ENCODE measurements at regions not wholly inside any gene's neighbourhood (a gene's known extent, or its start where the extent isn't known, plus 50 kb on each side); places are given as distances from the start of the nearest gene placed in this dataset.

GRCh38 chr1:82453511-82454185 lies 652.9 kb downstream of the ADGRL2 start:
- Histone ChIP-seq H3K27me3 (ENCODE audit: control insufficient read depth, insufficient read depth, low read length) (no peaks in the 10 kb centered on the region), H3K27ac (ENCODE audit: low read length) (no peak overlapping the region), H3K36me3 (ENCODE audit: control insufficient read depth, insufficient read depth, low read length) (no peaks in the 10 kb centered on the region), H3K9me3 (replicated peaks; ENCODE audit: control insufficient read depth, low read depth, low read length) (peaks cover 9% of the 10 kb centered on the region), H3K4me3 (ENCODE audit: low read length) (no peak overlapping the region), H3K4me1 (ENCODE audit: control insufficient read depth, insufficient read depth, low read length) (no peaks in the 10 kb centered on the region)
- DNase-seq, result no peak
- WGBS (ENCODE audit: insufficient coverage), result no CpG with 5 or more reads among the region's 1 CpG

DNA sequence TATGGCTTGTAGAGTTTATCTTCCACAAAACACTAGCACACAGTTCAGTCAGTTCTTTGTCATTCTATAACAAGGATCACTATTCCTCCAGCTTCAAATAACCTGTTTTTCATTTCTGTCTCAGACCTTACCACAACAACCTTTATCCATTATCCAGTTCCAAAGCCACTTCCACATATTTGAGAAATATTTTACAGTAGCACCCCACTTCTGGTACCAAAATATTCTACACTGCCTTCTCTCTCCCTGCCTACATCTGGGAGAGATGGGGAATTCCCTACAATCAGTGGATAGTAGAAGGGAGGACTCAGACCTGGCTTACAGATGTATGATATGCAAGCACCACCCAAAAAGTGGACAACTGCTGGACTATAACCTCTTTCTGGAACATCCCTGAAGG lies 651.4 kb downstream of the ADGRL2 start:
- Histone ChIP-seq H3K4me1 (ENCODE audit: control insufficient read depth, insufficient read depth, low read length) (no peaks in the 10 kb centered on the region), H3K27me3 (ENCODE audit: control insufficient read depth, insufficient read depth, low read length) (no peaks in the 10 kb centered on the region), H3K4me3 (ENCODE audit: low read length) (no peak overlapping the region), H3K36me3 (ENCODE audit: control insufficient read depth, insufficient read depth, low read length) (no peaks in the 10 kb centered on the region), H3K9me3 (replicated peaks; ENCODE audit: control insufficient read depth, low read depth, low read length) (peaks cover 9% of the 10 kb centered on the region), H3K27ac (ENCODE audit: low read length) (no peak overlapping the region)
- no peak for DNase-seq

- H3K9me3 ChIP-seq (replicated peaks; ENCODE audit: control insufficient read depth, low read depth, low read length), result peaks cover 9% of the 10 kb centered on the region
- no peak overlapping the region for H3K27ac ChIP-seq (ENCODE audit: low read length)
- H3K36me3 ChIP-seq (ENCODE audit: control insufficient read depth, insufficient read depth, low read length), result no peaks in the 10 kb centered on the region
- no peak for DNase-seq
- H3K4me3 ChIP-seq (ENCODE audit: low read length), result no peak overlapping the region
- WGBS (ENCODE audit: insufficient coverage), result 84% methylated on average over 2 of the region's 2 CpGs
- H3K4me1 ChIP-seq (ENCODE audit: control insufficient read depth, insufficient read depth, low read length), result no peaks in the 10 kb centered on the region
- no peaks in the 10 kb centered on the region for H3K27me3 ChIP-seq (ENCODE audit: control insufficient read depth, insufficient read depth, low read length)
Observed at GRCh38 chr1:82451191-82451590, 650.5 kb downstream of the ADGRL2 start.

DNA sequence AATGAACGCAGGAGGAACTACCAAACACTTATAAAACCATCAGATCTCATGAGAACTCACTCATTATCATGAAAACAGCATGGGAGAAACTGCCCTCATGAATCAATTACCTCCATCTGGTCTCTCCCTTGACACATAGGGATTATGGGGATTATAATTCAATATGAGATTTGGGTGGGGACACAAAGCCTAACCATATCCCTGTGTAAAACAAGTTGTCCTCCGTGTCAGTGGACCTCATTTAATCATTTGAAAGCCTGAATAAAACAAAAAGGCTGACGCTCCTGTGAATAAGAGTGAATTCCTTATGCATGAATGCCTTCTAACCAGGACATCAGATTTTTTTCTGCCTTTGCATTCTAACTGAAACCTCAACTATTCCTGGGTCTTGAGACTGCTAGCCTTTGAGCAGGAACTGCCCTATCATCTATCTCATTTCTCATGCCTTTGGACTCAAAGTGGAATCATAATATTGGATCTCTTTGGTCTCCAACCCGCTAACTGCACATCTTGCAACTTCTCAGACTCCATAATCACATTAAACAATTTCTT lies 648.8 kb downstream of the ADGRL2 start:
- Histone ChIP-seq H3K4me3 (ENCODE audit: low read length) (no peak overlapping the region), H3K36me3 (ENCODE audit: control insufficient read depth, insufficient read depth, low read length) (no peaks in the 10 kb centered on the region), H3K27me3 (ENCODE audit: control insufficient read depth, insufficient read depth, low read length) (no peaks in the 10 kb centered on the region), H3K9me3 (replicated peaks; ENCODE audit: control insufficient read depth, low read depth, low read length) (peaks cover 9% of the 10 kb centered on the region), H3K27ac (ENCODE audit: low read length) (no peak overlapping the region), H3K4me1 (ENCODE audit: control insufficient read depth, insufficient read depth, low read length) (no peaks in the 10 kb centered on the region)
- WGBS (ENCODE audit: insufficient coverage), result 50% methylated on average over 2 of the region's 4 CpGs
- no peak for DNase-seq

- Histone ChIP-seq H3K36me3 (ENCODE audit: control insufficient read depth, insufficient read depth, low read length) (no peaks in the 10 kb centered on the region), H3K27ac (ENCODE audit: low read length) (no peak overlapping the region), H3K27me3 (ENCODE audit: control insufficient read depth, insufficient read depth, low read length) (no peaks in the 10 kb centered on the region), H3K9me3 (replicated peaks; ENCODE audit: control insufficient read depth, low read depth, low read length) (peaks cover under 1% of the 10 kb centered on the region), H3K4me3 (ENCODE audit: low read length) (no peak overlapping the region), H3K4me1 (ENCODE audit: control insufficient read depth, insufficient read depth, low read length) (no peaks in the 10 kb centered on the region)
- DNase-seq, result no peak
Observed at GRCh38 chr1:82446955-82447354, 646.2 kb downstream of the ADGRL2 start.

DNA sequence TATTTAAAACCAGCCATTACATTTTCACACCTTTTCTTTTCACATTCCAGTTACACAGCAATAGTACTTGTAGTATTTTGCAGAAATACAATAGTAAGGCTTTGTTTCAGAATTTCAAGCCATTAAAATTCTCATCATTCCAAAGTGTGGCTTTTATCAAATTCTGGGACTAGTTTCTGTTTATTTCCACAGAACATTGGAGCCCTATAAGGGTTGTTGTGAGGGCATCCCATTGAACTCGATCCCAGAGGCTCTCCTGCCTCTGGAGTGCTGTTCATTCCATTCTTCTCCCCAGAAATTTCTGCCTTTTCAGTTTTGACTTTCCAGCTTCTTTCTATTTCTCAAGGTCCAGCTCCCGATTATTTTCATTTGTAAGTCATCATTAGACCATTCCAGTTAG lies 645.5 kb downstream of the ADGRL2 start:
- no peaks in the 10 kb centered on the region for H3K27me3 ChIP-seq (ENCODE audit: control insufficient read depth, insufficient read depth, low read length)
- no peak overlapping the region for H3K4me3 ChIP-seq (ENCODE audit: low read length)
- no peak overlapping the region for H3K27ac ChIP-seq (ENCODE audit: low read length)
- peak; percentile 16 for DNase-seq
- no peaks in the 10 kb centered on the region for H3K36me3 ChIP-seq (ENCODE audit: control insufficient read depth, insufficient read depth, low read length)
- 33% methylated on average over 1 of the region's 2 CpGs for WGBS (ENCODE audit: insufficient coverage)
- H3K9me3 ChIP-seq (replicated peaks; ENCODE audit: control insufficient read depth, low read depth, low read length), result no peaks in the 10 kb centered on the region
- no peaks in the 10 kb centered on the region for H3K4me1 ChIP-seq (ENCODE audit: control insufficient read depth, insufficient read depth, low read length)

DNA sequence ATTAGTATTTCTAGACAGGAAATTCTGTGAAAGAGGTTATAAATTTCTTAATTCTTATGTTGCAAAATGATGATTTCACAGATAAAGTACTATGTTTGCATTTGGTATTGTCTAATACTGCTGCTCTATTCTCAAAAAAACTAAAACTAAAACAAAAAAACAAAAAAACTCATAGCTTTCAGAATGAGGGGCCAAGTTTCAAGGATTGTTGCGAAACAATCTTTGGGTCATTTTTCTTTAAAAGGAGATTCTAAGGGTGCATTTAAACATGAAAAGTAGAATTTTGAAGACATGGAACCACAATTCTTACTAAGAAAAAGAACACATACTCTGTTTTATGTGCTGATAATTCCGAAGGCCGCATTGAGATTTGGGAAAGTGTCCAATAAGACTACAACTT lies 645.1 kb downstream of the ADGRL2 start:
- Histone ChIP-seq H3K27me3 (ENCODE audit: control insufficient read depth, insufficient read depth, low read length) (no peaks in the 10 kb centered on the region), H3K4me3 (ENCODE audit: low read length) (no peak overlapping the region), H3K36me3 (ENCODE audit: control insufficient read depth, insufficient read depth, low read length) (no peaks in the 10 kb centered on the region), H3K9me3 (replicated peaks; ENCODE audit: control insufficient read depth, low read depth, low read length) (no peaks in the 10 kb centered on the region), H3K4me1 (ENCODE audit: control insufficient read depth, insufficient read depth, low read length) (no peaks in the 10 kb centered on the region), H3K27ac (ENCODE audit: low read length) (no peak overlapping the region)
- peak; percentile 23 for DNase-seq
- no CpG with 5 or more reads among the region's 3 CpGs for WGBS (ENCODE audit: insufficient coverage)

DNA sequence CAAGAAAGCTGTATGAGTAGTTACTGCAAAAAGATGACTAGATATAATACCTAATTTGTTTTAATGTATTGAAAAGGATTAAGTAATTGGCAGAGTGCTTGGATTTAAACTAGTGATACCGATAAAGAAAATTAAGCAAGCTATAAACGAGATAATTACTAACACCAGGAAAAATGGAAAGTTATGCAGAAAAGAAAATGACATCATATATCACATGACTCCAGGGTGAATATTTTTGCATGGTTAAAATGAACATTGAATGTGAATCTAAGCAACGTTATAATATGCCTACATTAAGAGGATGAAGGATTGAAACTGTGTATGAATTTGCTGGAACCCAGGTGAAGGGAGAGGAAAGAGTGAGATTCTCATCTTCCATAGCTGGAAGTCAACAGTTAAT lies 644.4 kb downstream of the ADGRL2 start:
- Histone ChIP-seq H3K4me3 (ENCODE audit: low read length) (no peak overlapping the region), H3K36me3 (ENCODE audit: control insufficient read depth, insufficient read depth, low read length) (no peaks in the 10 kb centered on the region), H3K27me3 (ENCODE audit: control insufficient read depth, insufficient read depth, low read length) (no peaks in the 10 kb centered on the region), H3K4me1 (ENCODE audit: control insufficient read depth, insufficient read depth, low read length) (no peaks in the 10 kb centered on the region), H3K9me3 (replicated peaks; ENCODE audit: control insufficient read depth, low read depth, low read length) (no peaks in the 10 kb centered on the region), H3K27ac (ENCODE audit: low read length) (no peak overlapping the region)
- DNase-seq, result no peak
- no CpG with 5 or more reads among the region's 3 CpGs for WGBS (ENCODE audit: insufficient coverage)

- H3K4me1 ChIP-seq (ENCODE audit: control insufficient read depth, insufficient read depth, low read length), result no peaks in the 10 kb centered on the region
- H3K36me3 ChIP-seq (ENCODE audit: control insufficient read depth, insufficient read depth, low read length), result no peaks in the 10 kb centered on the region
- H3K4me3 ChIP-seq (ENCODE audit: low read length), result no peak overlapping the region
- DNase-seq, result no peak
- no peak overlapping the region for H3K27ac ChIP-seq (ENCODE audit: low read length)
- H3K9me3 ChIP-seq (replicated peaks; ENCODE audit: control insufficient read depth, low read depth, low read length), result no peaks in the 10 kb centered on the region
- no peaks in the 10 kb centered on the region for H3K27me3 ChIP-seq (ENCODE audit: control insufficient read depth, insufficient read depth, low read length)
- WGBS (ENCODE audit: insufficient coverage), result no CpG with 5 or more reads among the region's 4 CpGs
Observed at GRCh38 chr1:82441402-82441801, 640.7 kb downstream of the ADGRL2 start.

GRCh38 chr1:82423174-82423815 lies 622.6 kb downstream of the ADGRL2 start:
- no peaks in the 10 kb centered on the region for H3K9me3 ChIP-seq (replicated peaks; ENCODE audit: control insufficient read depth, low read depth, low read length)
- no peak for DNase-seq
- no peak overlapping the region for H3K4me3 ChIP-seq (ENCODE audit: low read length)
- H3K4me1 ChIP-seq (ENCODE audit: control insufficient read depth, insufficient read depth, low read length), result no peaks in the 10 kb centered on the region
- no peaks in the 10 kb centered on the region for H3K27me3 ChIP-seq (ENCODE audit: control insufficient read depth, insufficient read depth, low read length)
- H3K36me3 ChIP-seq (ENCODE audit: control insufficient read depth, insufficient read depth, low read length), result no peaks in the 10 kb centered on the region
- no peak overlapping the region for H3K27ac ChIP-seq (ENCODE audit: low read length)

Data from muscle of leg (tissue), 3 donors.